Spleen (tissue), 7 donors: ENCODE measurements at regions not wholly inside any gene's neighbourhood (a gene's known extent, or its start where the extent isn't known, plus 50 kb on each side); places are given as distances from the start of the nearest gene placed in this dataset.

Experiments used
- POLR2A ChIP-seq, 3 donors: fragments of 450-650 bp; IDR thresholded peaks; one replicate each; pipeline ENCODE4 v1.5.1; 2017; ENCODE audit warnings: antibody characterized with exemption in 3 of 3, mild to moderate bottlenecking in 1 of 3
- TF ChIP-seq, protein P1 (sequence below), 11 experiments: fragments of 200-600 bp in 7 of 11; fragments of 450-650 bp in 4 of 11; sonication (generic) in 4 of 11; IDR thresholded peaks in 8 of 11; conservative IDR thresholded peaks in 3 of 11; 1 replicate in 7 of 11; 2 replicates in 4 of 11; pipeline versions ENCODE4 v1.4.0 to v1.8.0; 2016 to 2021; ENCODE audit warnings: antibody characterized with exemption in 11 of 11, inconsistent platforms in 4 of 11, mild to moderate bottlenecking in 1 of 11
- donor health status: DM: no; HTN: no; CAD: no; lungs with moderate emphysema.
- donor health status: DM: no; HTN: no; CAD: no.
- donor health status: DM: no; HTN: no; CAD: no.

DNA sequence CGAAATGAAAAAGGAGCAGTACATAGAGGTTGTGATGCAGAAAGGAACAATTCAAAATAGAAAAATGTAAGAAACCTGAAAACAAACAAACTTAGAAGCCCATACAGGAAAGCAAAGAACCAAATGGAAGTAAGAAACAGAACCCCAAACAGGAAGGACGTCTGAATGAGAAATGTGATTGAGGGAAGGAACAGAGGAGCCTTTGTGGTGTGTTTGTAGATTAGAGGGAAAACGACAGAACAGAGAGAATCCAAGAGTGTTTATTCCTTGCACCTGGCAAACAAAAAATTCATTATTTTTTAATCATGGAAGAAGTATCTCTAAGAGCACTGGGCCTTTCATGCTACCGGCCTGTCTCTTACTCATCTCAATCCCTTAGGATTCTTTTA is 67.8 kb upstream of the ZSWIM6 start:
- TF ChIP-seq, protein P1, sequence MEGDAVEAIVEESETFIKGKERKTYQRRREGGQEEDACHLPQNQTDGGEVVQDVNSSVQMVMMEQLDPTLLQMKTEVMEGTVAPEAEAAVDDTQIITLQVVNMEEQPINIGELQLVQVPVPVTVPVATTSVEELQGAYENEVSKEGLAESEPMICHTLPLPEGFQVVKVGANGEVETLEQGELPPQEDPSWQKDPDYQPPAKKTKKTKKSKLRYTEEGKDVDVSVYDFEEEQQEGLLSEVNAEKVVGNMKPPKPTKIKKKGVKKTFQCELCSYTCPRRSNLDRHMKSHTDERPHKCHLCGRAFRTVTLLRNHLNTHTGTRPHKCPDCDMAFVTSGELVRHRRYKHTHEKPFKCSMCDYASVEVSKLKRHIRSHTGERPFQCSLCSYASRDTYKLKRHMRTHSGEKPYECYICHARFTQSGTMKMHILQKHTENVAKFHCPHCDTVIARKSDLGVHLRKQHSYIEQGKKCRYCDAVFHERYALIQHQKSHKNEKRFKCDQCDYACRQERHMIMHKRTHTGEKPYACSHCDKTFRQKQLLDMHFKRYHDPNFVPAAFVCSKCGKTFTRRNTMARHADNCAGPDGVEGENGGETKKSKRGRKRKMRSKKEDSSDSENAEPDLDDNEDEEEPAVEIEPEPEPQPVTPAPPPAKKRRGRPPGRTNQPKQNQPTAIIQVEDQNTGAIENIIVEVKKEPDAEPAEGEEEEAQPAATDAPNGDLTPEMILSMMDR (IDR thresholded peaks at IDR 0.05 in 8 of 11, conservative IDR thresholded peaks at IDR 0.05 in 3 of 11): no peak
- no peak for TF ChIP-seq POLR2A (IDR thresholded peaks at IDR 0.05)
